GM12891 (cell line): ENCODE measurements at regions not wholly inside any gene's neighbourhood (a gene's known extent, or its start where the extent isn't known, plus 50 kb on each side); places are given as distances from the start of the nearest gene placed in this dataset.

ENCODE experiments used
- POLR2A ChIP-seq: IDR thresholded peaks from 2 replicates; pipeline ENCODE4 v1.6.1; 2011; ENCODE audit warnings: low read depth, low read length, control low read depth
- POLR2AphosphoS5 ChIP-seq: IDR thresholded peaks from 2 replicates; pipeline ENCODE4 v1.6.1; 2011; ENCODE audit warnings: low read depth, low read length, control low read depth
- SPI1 ChIP-seq: IDR thresholded peaks from 2 replicates; pipeline ENCODE4 v1.6.1; 2011; ENCODE audit warnings: low read depth, low read length, control low read depth

DNA sequence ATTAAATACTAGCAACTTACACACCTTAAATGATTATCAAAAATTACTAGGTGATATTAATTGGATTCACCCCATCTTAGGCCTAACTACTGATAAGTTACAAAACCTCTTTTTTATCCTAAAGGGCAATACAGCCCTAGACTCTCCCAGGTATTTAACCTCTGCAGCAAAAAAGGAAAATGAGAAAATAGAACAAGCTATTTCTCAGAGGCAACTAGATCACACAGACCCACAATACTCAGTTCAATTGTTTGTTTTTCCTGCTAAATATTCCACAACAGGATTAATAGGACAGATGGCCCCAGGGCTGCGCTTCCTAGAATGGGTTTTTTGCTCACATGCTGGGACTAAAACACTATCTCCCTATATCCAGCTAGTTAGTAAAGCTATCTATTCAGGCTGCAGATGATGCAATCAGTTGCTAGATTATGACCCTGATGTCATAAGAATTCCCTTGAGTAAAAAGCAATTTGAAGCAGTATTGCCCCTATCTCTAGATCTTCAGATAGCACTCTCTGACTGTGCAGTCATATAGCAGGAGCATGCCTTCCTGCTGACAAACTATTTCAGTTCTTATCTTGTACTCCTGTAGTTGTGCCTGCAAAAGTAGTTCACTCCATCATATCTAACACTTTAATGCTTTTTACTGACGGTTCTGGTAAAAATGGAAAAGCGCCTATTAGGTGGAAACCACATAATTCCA is 1595.5 kb upstream of the TENM4 start:
- TF ChIP-seq POLR2A = no peak
- no peak for TF ChIP-seq POLR2AphosphoS5
- no peak for TF ChIP-seq SPI1
